GM18870 (cell line): ENCODE measurements at regions not wholly inside any gene's neighbourhood (a gene's known extent, or its start where the extent isn't known, plus 50 kb on each side); places are given as distances from the start of the nearest gene placed in this dataset.

Experiments used
- ATAC-seq: cut with Tn5 transposase; IDR thresholded peaks from one replicate; pipeline ENCODE4 v1.9.1; 2021; ENCODE audit warnings: moderate library complexity; ENCODE audit not compliant: unreplicated experiment

DNA sequence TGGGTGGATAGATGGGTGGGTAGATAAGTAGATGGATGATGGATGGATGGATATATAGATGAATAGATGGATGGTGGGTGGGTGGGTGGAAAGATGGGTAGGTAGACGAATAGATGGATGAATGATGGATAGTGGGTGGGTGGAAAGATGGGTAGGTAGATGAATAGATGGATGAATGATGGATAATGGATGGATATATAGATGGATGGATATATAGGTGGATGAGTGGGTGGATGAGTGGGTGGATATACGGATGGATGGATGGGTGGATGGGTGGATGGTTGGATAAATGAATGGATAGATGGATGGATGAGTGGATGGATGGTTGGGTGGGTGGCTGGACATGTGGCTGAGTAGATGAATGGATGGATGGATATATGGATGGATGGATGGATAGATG, 53.1 kb upstream of the THY1 start:
- no peak for ATAC-seq

DNA sequence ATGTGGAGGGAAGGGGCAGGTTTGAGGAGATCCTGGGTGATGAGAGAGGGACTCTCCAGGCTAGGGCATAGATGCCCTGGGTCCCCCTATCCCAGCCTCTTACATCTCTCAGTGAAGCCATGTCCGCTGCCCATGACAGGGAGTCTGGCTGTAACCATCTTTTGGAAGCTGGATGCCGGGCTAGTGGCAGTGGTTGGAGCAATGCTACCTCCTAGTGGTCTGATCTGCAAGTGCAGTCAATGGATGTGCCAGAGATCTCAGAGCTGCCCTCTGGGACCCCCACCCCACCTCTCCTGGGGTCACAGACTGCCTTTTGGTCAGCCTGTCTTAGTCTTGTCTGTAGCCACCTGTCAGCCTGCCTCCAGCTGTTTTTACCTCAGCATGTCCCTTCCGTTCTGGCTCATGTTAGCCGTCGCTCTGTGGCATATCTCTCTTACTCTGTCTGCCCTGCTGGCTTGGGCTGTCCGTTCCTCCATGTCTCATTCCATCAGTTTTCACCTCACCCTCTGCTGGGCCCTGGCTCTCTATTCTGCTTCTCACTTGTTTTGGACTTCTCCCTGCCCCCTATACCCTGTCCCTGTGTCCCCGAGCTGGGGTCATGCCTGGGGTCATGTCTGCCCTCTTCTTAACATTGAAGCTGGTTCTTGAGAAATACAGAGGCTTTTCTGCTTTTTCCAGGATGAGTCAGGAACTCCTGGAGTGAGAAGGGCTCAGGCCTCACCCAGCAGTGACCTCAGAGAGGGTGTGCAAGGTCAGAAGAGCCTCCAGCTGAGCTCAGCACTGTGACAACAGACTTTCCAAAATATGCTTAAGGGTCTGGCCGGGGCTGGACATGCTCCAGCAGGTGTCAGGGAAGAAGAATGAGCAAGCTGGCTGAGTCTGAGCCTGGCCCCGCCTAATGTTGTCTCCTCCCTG, 52.0 kb upstream of the THY1 start:
- ATAC-seq, result no peak

DNA sequence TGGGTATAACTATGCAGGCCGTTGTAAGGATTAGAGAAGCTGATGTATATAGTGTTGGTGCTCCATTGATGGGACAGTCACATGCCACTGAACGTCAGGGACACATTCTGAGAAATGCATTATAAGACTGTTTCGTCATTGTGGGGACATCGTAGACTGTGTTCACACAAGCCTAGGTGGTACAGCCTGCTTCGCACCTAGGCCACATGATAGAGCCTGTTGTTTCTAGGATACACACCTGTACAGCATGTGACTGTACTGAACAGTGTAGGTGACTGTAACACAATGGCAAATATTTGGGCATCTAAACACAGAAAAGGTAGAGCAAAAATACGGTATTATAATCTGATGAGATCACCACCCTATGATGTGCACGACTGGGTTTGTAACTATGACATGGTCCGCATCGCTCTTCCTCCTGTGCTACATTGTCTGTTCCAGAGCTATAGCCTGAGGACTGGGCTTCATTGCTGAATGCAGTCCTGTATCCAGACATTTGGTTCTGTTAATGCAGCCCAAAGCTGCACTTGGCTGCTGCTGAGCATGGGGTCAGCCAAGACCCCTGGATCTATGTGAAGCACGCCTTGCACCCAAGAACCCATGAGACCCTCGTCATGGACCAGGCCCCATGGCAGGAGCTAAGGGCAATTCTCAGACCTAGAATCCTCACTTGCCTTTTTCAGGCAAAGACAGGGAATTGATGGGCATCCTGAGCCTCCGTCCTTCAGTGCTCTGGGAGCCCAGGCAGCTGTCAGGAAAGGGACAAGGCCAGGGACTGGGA, 51.1 kb upstream of the THY1 start:
- no peak for ATAC-seq

DNA sequence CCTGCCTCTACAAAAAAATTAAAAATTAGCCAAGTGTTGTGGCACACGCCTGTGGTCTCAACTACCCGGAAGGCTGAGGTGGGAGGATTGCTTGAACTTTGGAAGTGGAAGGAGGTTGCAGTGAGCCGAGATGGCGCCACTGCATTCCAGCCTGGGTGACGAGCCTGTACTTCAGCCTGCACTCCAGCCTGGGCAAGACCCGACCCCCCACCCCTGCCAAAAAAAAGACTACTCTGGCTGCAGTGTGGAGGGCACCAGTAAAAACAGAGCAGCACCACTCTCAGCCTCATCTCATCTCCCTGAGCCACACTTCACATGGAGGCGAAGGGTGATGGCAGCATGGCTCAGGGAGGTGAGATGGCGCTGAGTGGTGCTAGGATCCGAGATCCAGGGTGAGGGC, 50.3 kb upstream of the THY1 start:
- no peak for ATAC-seq

DNA sequence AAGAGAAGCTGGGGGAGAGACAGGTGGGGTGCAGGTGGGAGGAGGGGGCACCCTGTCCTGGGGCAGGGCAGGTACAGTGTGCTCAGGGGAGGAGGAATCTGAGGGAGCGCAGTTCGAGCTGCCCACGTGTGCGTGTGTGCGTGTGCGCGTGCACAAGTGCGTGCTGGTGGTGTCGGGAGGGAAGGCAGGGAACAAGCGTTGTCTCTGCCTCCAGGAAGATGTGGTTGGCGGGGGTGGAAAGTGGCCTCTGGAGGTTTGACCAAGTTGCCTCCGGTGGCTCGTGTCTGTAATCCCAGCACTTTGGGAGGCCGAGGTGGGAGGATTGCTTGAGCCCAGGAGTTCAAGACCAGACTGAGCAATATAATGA, 49.9 kb upstream of the THY1 start:
- no peak for ATAC-seq
